ENCODE measurements at regions not wholly inside any gene's neighbourhood (a gene's known extent, or its start where the extent isn't known, plus 50 kb on each side); places are given as distances from the start of the nearest gene placed in this dataset.

DNA sequence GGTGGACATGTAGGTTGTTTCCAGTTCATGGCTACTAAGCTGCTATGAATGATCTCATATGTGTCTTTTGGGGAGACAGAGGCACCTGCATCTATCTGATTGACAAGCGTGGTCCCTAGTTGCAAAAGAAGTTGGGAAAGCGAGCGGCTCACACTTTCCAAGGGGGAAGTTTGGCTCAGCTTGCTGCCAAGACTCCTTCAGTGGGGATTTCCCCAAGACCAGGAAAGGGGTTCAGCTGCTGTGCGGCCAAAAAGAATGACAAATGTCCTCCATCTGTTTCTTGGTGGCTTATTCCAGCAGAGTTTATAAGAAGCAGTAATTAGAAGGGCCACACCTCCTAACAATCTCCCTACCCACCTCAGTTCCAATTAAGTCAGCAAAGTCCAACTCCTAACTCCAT is 128.5 kb upstream of the GALNT2 start:
- FAIRE-seq (no peak), DNase-seq (no peak)
- no peaks in the 10 kb centered on the region for H3K27me3 ChIP-seq (ENCODE audit: control insufficient read depth, insufficient read depth, low read length)
- TF ChIP-seq CTCF (IDR thresholded peaks at IDR 0.05; ENCODE audit: borderline replicate concordance, extremely low read depth, insufficient read depth) = no peak
- intact Hi-C loops (cut with DNase I) = no loop called here
- H3K4me3 ChIP-seq (ENCODE audit: low read length in 3 of 3) = no peak overlapping the region
- no peaks in the 10 kb centered on the region for H3K9me3 ChIP-seq (ENCODE audit: control insufficient read depth in 2 of 3, insufficient read depth in 1 of 3, low read length in 3 of 3)
- H3K27ac ChIP-seq (ENCODE audit: low read depth in 2 of 2, low read length in 2 of 2) = no peak overlapping the region
- H3K9ac ChIP-seq (ENCODE audit: low read length in 3 of 3) = no peak overlapping the region
- H3K36me3 ChIP-seq (ENCODE audit: control insufficient read depth in 2 of 3, insufficient read depth in 3 of 3, low read length in 3 of 3) = no peaks in the 10 kb centered on the region
- no peaks in the 10 kb centered on the region for H3K4me1 ChIP-seq (ENCODE audit: control insufficient read depth in 2 of 3, insufficient read depth in 2 of 3, low read depth in 1 of 3, low read length in 3 of 3)

- TF ChIP-seq CTCF (IDR thresholded peaks at IDR 0.05; ENCODE audit: borderline replicate concordance, extremely low read depth, insufficient read depth) = no peak
- H3K4me1 ChIP-seq (ENCODE audit: control insufficient read depth in 2 of 3, insufficient read depth in 2 of 3, low read depth in 1 of 3, low read length in 3 of 3) = no peaks in the 10 kb centered on the region
- no peak overlapping the region for H3K27ac ChIP-seq (ENCODE audit: low read depth in 2 of 2, low read length in 2 of 2)
- DNase-seq = peak in 2 of 5 donors; percentile 12 to 23
- no peaks in the 10 kb centered on the region for H3K36me3 ChIP-seq (ENCODE audit: control insufficient read depth in 2 of 3, insufficient read depth in 3 of 3, low read length in 3 of 3)
- H3K9me3 ChIP-seq (ENCODE audit: control insufficient read depth in 2 of 3, insufficient read depth in 1 of 3, low read length in 3 of 3) = no peaks in the 10 kb centered on the region
- intact Hi-C loops (cut with DNase I) = no loop called here
- H3K9ac ChIP-seq (ENCODE audit: low read length in 3 of 3) = no peak overlapping the region
- FAIRE-seq = no peak
- no peaks in the 10 kb centered on the region for H3K27me3 ChIP-seq (ENCODE audit: control insufficient read depth, insufficient read depth, low read length)
- no peak overlapping the region for H3K4me3 ChIP-seq (ENCODE audit: low read length in 3 of 3)
Measured at GRCh38 chr1:229940684-229941083, 126.4 kb upstream of the GALNT2 start.

GRCh38 chr1:229941160-229941559 is 125.9 kb upstream of the GALNT2 start:
- Histone ChIP-seq H3K27me3 (ENCODE audit: control insufficient read depth, insufficient read depth, low read length) (no peaks in the 10 kb centered on the region), H3K4me3 (ENCODE audit: low read length in 3 of 3) (no peak overlapping the region), H3K36me3 (ENCODE audit: control insufficient read depth in 2 of 3, insufficient read depth in 3 of 3, low read length in 3 of 3) (no peaks in the 10 kb centered on the region), H3K27ac (ENCODE audit: low read depth in 2 of 2, low read length in 2 of 2) (no peak overlapping the region), H3K4me1 (ENCODE audit: control insufficient read depth in 2 of 3, insufficient read depth in 2 of 3, low read depth in 1 of 3, low read length in 3 of 3) (no peaks in the 10 kb centered on the region), H3K9ac (ENCODE audit: low read length in 3 of 3) (no peak overlapping the region), H3K9me3 (ENCODE audit: control insufficient read depth in 2 of 3, insufficient read depth in 1 of 3, low read length in 3 of 3) (no peaks in the 10 kb centered on the region)
- intact Hi-C loops (cut with DNase I) = no loop called here
- DNase-seq (no peak), FAIRE-seq (no peak)
- no peak for TF ChIP-seq CTCF (IDR thresholded peaks at IDR 0.05; ENCODE audit: borderline replicate concordance, extremely low read depth, insufficient read depth)

- Histone ChIP-seq H3K9ac (ENCODE audit: low read length in 3 of 3) (no peak overlapping the region), H3K4me3 (ENCODE audit: low read length in 3 of 3) (no peak overlapping the region), H3K4me1 (ENCODE audit: control insufficient read depth in 2 of 3, insufficient read depth in 2 of 3, low read depth in 1 of 3, low read length in 3 of 3) (no peaks in the 10 kb centered on the region), H3K36me3 (ENCODE audit: control insufficient read depth in 2 of 3, insufficient read depth in 3 of 3, low read length in 3 of 3) (no peaks in the 10 kb centered on the region), H3K27ac (ENCODE audit: low read depth in 2 of 2, low read length in 2 of 2) (no peak overlapping the region), H3K27me3 (ENCODE audit: control insufficient read depth, insufficient read depth, low read length) (no peaks in the 10 kb centered on the region), H3K9me3 (ENCODE audit: control insufficient read depth in 2 of 3, insufficient read depth in 1 of 3, low read length in 3 of 3) (no peaks in the 10 kb centered on the region)
- no peak for FAIRE-seq
- intact Hi-C loops (cut with DNase I) = no loop called here
- DNase-seq = no peak
- no peak for TF ChIP-seq CTCF (IDR thresholded peaks at IDR 0.05; ENCODE audit: borderline replicate concordance, extremely low read depth, insufficient read depth)
Measured at GRCh38 chr1:229941831-229942230, 125.2 kb upstream of the GALNT2 start.
